B cell (primary cell): ENCODE measurements at regions not wholly inside any gene's neighbourhood (a gene's known extent, or its start where the extent isn't known, plus 50 kb on each side); places are given as distances from the start of the nearest gene placed in this dataset.

Experiments used
- ATAC-seq: fragments of 200-7000 bp; cut with Tn5 transposase; one replicate; pipeline ENCODE4 v1.10.0; 2021; ENCODE audit warnings: low read depth, mild to moderate bottlenecking, moderate number of reproducible peaks, moderate library complexity
- CTCF ChIA-PET: fragments of 350-600 bp; sonication (Branson Sonifier 250); formaldehyde crosslinking; loops from one replicate; lab custom pipeline; 2021; ENCODE audit warnings: antibody characterized with exemption, inconsistent platforms; lab: Charles Lee
- POLR2A ChIA-PET: fragments of 350-600 bp; sonication (Branson Sonifier 250); formaldehyde crosslinking; loops from one replicate; lab custom pipeline; 2021; ENCODE audit warnings: antibody characterized with exemption; lab: Charles Lee
- DNase-seq: peaks from one replicate; pipeline ENCODE4 v3.0.0; 2013
- H2AFZ ChIP-seq: 2 replicates; pipeline ENCODE4 v1.6.1; 2012; ENCODE audit warnings: mild to moderate bottlenecking, low read depth, low read length; ENCODE audit not compliant: insufficient read depth, poor library complexity, severe bottlenecking
- H3K27ac ChIP-seq, 2 donors: 1 replicate in 1 of 2; 2 replicates in 1 of 2; pipeline ENCODE4 v1.5.1; 2012 to 2013; ENCODE audit warnings: low read length in 2 of 2, mild to moderate bottlenecking in 2 of 2, moderate library complexity in 1 of 2
- H3K27me3 ChIP-seq, 4 experiments: fragments of 200-600 bp in 1 of 4; sonication (generic) in 1 of 4; replicated peaks in 1 of 4; 1 replicate in 2 of 4; 2 replicates in 2 of 4; pipeline versions ENCODE4 v1.6.1 to v1.7.0; 2013 to 2016; ENCODE audit warnings: low read length in 3 of 4, mild to moderate bottlenecking in 2 of 4, mixed read lengths in 1 of 4, moderate library complexity in 1 of 4; ENCODE audit not compliant: insufficient read depth in 4 of 4, control insufficient read depth in 3 of 4; ENCODE audit errors: control extremely low read depth in 1 of 4
- H3K36me3 ChIP-seq, 2 experiments: replicated peaks in 1 of 2; 1 replicate in 1 of 2; 2 replicates in 1 of 2; pipeline versions ENCODE4 v1.6.1 to v1.7.1; 2013; ENCODE audit warnings: low read length in 1 of 2; ENCODE audit not compliant: insufficient read depth in 2 of 2, control insufficient read depth in 1 of 2; ENCODE audit errors: control extremely low read depth in 1 of 2, extremely low read depth in 1 of 2
- H3K4me1 ChIP-seq, 2 donors: fragments of 200-600 bp in 1 of 2; sonication (generic) in 1 of 2; 1 replicate in 1 of 2; 2 replicates in 1 of 2; pipeline versions ENCODE4 v1.5.1 to v1.6.1; 2013 to 2017; ENCODE audit warnings: low read length in 2 of 2; ENCODE audit not compliant: control insufficient read depth in 2 of 2, insufficient read depth in 2 of 2
- H3K4me2 ChIP-seq: replicated peaks from 2 replicates; pipeline ENCODE3; 2012; ENCODE audit warnings: mild to moderate bottlenecking, low read depth, low read length; ENCODE audit not compliant: poor library complexity, severe bottlenecking
- H3K4me3 ChIP-seq, 5 experiments: fragments of 200-600 bp in 1 of 5; sonication (generic) in 1 of 5; 1 replicate in 3 of 5; 2 replicates in 2 of 5; pipeline versions ENCODE4 v1.5.1 to v1.7.0; 2011 to 2016; ENCODE audit warnings: low read length in 4 of 5, mild to moderate bottlenecking in 4 of 5, low read depth in 2 of 5, control low read depth in 1 of 5, moderate library complexity in 1 of 5; ENCODE audit not compliant: insufficient read depth in 1 of 5; ENCODE audit errors: control extremely low read depth in 1 of 5, extremely low read depth in 1 of 5
- H3K79me2 ChIP-seq: fragments of 200-600 bp; sonication (generic); one replicate; pipeline ENCODE4 v1.6.0; 2016; ENCODE audit warnings: low read length; ENCODE audit not compliant: control insufficient read depth, insufficient read depth
- H3K9ac ChIP-seq: fragments of 200-600 bp; sonication (generic); 2 replicates; pipeline ENCODE4 v1.6.1; 2017; ENCODE audit warnings: mild to moderate bottlenecking, low read length, moderate library complexity
- H3K9me3 ChIP-seq, 3 donors: one replicate each; pipeline versions ENCODE4 v1.6.1 to v1.7.1; 2013; ENCODE audit warnings: low read length in 2 of 3; ENCODE audit not compliant: control insufficient read depth in 2 of 3, insufficient read depth in 1 of 3; ENCODE audit errors: control extremely low read depth in 1 of 3
- H4K20me1 ChIP-seq: 2 replicates; pipeline ENCODE4 v1.6.0; 2012; ENCODE audit warnings: mild to moderate bottlenecking, low read length; ENCODE audit not compliant: insufficient read depth, control insufficient read depth, poor library complexity, severe bottlenecking
- H3K27ac Mint-ChIP-seq: one replicate; pipeline ENCODE4 v1.8.0; 2021; ENCODE audit warnings: mixed read lengths
- H3K27me3 Mint-ChIP-seq: one replicate; pipeline ENCODE4 v1.8.0; 2021; ENCODE audit warnings: mixed read lengths
- H3K4me1 Mint-ChIP-seq: one replicate; pipeline ENCODE4 v1.8.0; 2021; ENCODE audit warnings: mixed read lengths
- H3K4me3 Mint-ChIP-seq: one replicate; pipeline ENCODE4 v1.8.0; 2021; ENCODE audit warnings: mixed read lengths
- H3K9me3 Mint-ChIP-seq: one replicate; pipeline ENCODE4 v1.8.0; 2022; ENCODE audit warnings: mixed read lengths; ENCODE audit not compliant: insufficient read depth
- EZH2 ChIP-seq: IDR thresholded peaks from 2 replicates; pipeline ENCODE4 v1.6.1; 2012; ENCODE audit warnings: borderline replicate concordance, low read depth, mild to moderate bottlenecking, moderate library complexity, low read length; ENCODE audit not compliant: insufficient read depth, poor library complexity, severe bottlenecking
- WGBS: methylation state at CpG from one replicate; pipeline ENCODE4 v1.1.5; 2013; ENCODE audit warnings: missing lambda C conversion rate; ENCODE audit not compliant: insufficient coverage; 5-methylcytosine and 5-hydroxymethylcytosine counted together
- intact Hi-C: fragments of 100-400 bp; cut with micrococcal nuclease; formaldehyde crosslinking; loops from one replicate; pipeline ENCODE4 v1.10.0; 2022
- TF ChIP-seq, protein P1 (sequence below): fragments of 200-600 bp; IDR thresholded peaks from one replicate; pipeline ENCODE4 v1.8.0; 2022; ENCODE audit warnings: antibody characterized with exemption, mild to moderate bottlenecking

DNA sequence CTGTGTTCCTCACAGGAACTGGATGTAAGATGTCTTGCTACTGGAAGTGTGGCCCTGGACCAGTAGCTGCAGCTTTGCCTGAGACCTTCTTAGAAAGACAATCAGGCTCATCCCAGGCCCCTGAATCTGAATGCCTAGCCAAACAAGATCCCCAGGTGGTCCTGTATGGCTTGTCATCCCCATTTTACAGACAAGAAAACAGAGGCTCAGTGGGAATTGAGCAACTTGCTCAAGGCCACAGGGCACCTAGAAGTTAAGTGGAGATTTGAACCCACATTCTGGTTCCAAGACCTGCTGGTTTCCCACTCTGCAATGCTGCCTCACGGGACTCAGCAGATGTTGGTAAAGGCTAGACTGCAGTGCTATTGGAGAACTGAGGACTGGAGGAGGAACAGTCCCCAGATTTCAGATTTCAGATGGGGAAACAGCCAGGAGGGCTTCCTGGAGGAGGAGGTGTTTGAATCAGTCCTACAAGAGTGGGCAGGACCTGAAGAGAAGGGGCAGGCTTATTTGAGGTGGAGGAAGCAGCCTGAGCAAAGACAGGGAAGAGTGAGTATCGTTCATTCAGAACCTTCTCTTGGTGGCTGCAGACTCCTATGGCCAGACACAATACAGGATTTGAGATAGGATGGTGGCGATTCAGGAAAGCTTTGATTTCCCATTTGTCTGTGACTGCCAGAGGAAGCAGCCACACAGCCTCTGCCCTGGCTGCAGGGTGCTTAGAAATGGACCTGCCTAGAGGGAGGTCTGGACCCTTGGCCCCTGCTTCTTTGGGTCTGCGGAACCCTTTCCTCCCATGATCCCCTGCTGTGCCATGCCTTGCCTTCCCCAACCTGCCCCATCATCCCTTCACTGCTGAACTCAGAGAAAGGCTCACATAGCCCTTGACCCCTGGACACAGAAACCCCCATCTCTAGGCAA is 233.4 kb upstream of the NLRP1 start:
- TF ChIP-seq, protein P1, sequence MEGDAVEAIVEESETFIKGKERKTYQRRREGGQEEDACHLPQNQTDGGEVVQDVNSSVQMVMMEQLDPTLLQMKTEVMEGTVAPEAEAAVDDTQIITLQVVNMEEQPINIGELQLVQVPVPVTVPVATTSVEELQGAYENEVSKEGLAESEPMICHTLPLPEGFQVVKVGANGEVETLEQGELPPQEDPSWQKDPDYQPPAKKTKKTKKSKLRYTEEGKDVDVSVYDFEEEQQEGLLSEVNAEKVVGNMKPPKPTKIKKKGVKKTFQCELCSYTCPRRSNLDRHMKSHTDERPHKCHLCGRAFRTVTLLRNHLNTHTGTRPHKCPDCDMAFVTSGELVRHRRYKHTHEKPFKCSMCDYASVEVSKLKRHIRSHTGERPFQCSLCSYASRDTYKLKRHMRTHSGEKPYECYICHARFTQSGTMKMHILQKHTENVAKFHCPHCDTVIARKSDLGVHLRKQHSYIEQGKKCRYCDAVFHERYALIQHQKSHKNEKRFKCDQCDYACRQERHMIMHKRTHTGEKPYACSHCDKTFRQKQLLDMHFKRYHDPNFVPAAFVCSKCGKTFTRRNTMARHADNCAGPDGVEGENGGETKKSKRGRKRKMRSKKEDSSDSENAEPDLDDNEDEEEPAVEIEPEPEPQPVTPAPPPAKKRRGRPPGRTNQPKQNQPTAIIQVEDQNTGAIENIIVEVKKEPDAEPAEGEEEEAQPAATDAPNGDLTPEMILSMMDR, result no peak
- TF ChIP-seq EZH2, result no peak
- no peak overlapping the region for H3K27ac Mint-ChIP-seq
- H3K27me3 ChIP-seq, result peaks cover 0 to 8% (median 0%) of the 10 kb centered on the region in 4 experiments
- H3K9ac ChIP-seq, result no peak overlapping the region
- intact Hi-C loops, result no loop called here
- no peak overlapping the region for H3K4me3 ChIP-seq
- no peak overlapping the region for H2AFZ ChIP-seq
- no peak overlapping the region for H3K4me3 Mint-ChIP-seq
- H3K9me3 ChIP-seq, result peaks cover 0 to 1% (median 0%) of the 10 kb centered on the region in 3 donors
- H3K79me2 ChIP-seq, result no peaks in the 10 kb centered on the region
- POLR2A ChIA-PET, result no interaction called here
- WGBS, result 88% methylated on average over 4 of the region's 4 CpGs
- no peaks in the 10 kb centered on the region for H3K4me1 ChIP-seq
- no peaks in the 10 kb centered on the region for H3K36me3 ChIP-seq
- no peak overlapping the region for H3K27ac ChIP-seq
- no peak for ATAC-seq
- H3K27me3 Mint-ChIP-seq, result peaks cover 52% of the 10 kb centered on the region
- H3K9me3 Mint-ChIP-seq, result no peaks in the 10 kb centered on the region
- no peak overlapping the region for H3K4me2 ChIP-seq
- no peaks in the 10 kb centered on the region for H3K4me1 Mint-ChIP-seq
- DNase-seq, result no peak
- CTCF ChIA-PET, result no interaction called here
- H4K20me1 ChIP-seq, result no peaks in the 10 kb centered on the region

DNA sequence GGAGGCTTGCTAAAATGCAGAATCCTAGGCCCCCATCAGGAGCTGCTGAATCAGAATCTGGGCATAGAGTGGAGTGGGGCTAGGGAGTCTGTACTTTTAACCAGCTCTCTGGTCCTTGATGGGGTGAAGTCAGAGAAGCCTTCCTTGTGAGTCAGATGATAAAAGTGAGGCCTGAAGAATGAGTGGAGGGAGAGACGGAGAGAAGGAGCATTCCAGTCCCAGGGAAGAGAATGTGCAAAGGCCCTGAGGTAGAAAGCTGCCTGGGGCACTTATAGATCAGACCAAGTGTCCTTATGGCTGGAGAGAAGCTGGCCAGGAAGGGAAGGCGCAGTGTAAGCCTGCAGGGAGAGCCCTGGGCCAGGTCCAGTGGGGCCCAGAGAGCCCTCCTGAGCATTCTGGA is 235.1 kb upstream of the NLRP1 start:
- Histone ChIP-seq H3K27ac (no peak overlapping the region), H2AFZ (no peak overlapping the region), H4K20me1 (no peaks in the 10 kb centered on the region), H3K79me2 (no peaks in the 10 kb centered on the region), H3K4me2 (no peak overlapping the region), H3K27me3 (peaks cover 0 to 8% (median 0%) of the 10 kb centered on the region in 4 experiments), H3K9ac (no peak overlapping the region), H3K4me3 (no peak overlapping the region), H3K9me3 (no peaks in the 10 kb centered on the region), H3K4me1 (no peaks in the 10 kb centered on the region), H3K36me3 (no peaks in the 10 kb centered on the region)
- Mint-ChIP-seq H3K27ac (no peak overlapping the region), H3K9me3 (no peaks in the 10 kb centered on the region), H3K4me3 (no peak overlapping the region), H3K27me3 (peaks cover 50% of the 10 kb centered on the region), H3K4me1 (no peaks in the 10 kb centered on the region)
- ATAC-seq, result no peak
- no peak for DNase-seq
- TF ChIP-seq EZH2, result no peak
- TF ChIP-seq, protein P1, result no peak
- 88% methylated on average over 1 of the region's 2 CpGs for WGBS
- ChIA-PET CTCF (no interaction called here), POLR2A (no interaction called here)
- intact Hi-C loops, result no loop called here
